Uterus (tissue), 3 donors: ENCODE measurements at regions not wholly inside any gene's neighbourhood (a gene's known extent, or its start where the extent isn't known, plus 50 kb on each side); places are given as distances from the start of the nearest gene placed in this dataset.
A peak's percentile ranks its signal among the peaks of the same experiment; 100 is the strongest.

ENCODE experiments used
- DNase-seq, 2 donors: peaks; one replicate each; pipeline ENCODE4 v3.0.0-alpha.2; 2019 to 2020
- H3K27ac ChIP-seq, 2 donors: fragments of 200-600 bp; sonication (generic); 1 replicate in 1 of 2; 2 replicates in 1 of 2; pipeline ENCODE4 v1.5.1; 2016 to 2018
- H3K27me3 ChIP-seq, 2 donors: fragments of 200-600 bp; sonication (generic); one replicate each; pipeline ENCODE4 v1.5.1; 2018 to 2019; ENCODE audit warnings: control low read depth in 1 of 2
- H3K36me3 ChIP-seq, 2 donors: fragments of 200-600 bp; sonication (generic); one replicate each; pipeline ENCODE4 v1.5.1; 2019; ENCODE audit warnings: control low read depth in 1 of 2
- H3K4me1 ChIP-seq, 2 donors: fragments of 200-600 bp; sonication (generic); one replicate each; pipeline ENCODE4 v1.5.1; 2018 to 2019; ENCODE audit warnings: control low read depth in 1 of 2
- H3K4me3 ChIP-seq, 2 donors: fragments of 200-600 bp; sonication (generic); 1 replicate in 1 of 2; 2 replicates in 1 of 2; pipeline ENCODE4 v1.5.1; 2018 to 2019; ENCODE audit warnings: mild to moderate bottlenecking in 1 of 2
- H3K9me3 ChIP-seq, 2 donors: fragments of 200-600 bp; sonication (generic); one replicate each; pipeline ENCODE4 v1.5.1; 2019; ENCODE audit warnings: control low read depth in 1 of 2
- CTCF ChIP-seq, 4 experiments: fragments of 200-600 bp in 2 of 4; fragments of 450-650 bp in 2 of 4; sonication (generic) in 2 of 4; IDR thresholded peaks; one replicate each; pipeline ENCODE4 v1.5.1; 2016 to 2019; ENCODE audit warnings: antibody characterized with exemption in 4 of 4, mild to moderate bottlenecking in 2 of 4, moderate library complexity in 1 of 4
- POLR2A ChIP-seq, 2 donors: fragments of 450-650 bp; IDR thresholded peaks; one replicate each; pipeline ENCODE4 v1.6.1; 2016; ENCODE audit warnings: antibody characterized with exemption in 2 of 2, mild to moderate bottlenecking in 1 of 2, moderate library complexity in 1 of 2
- intact Hi-C: fragments of 100-400 bp; cut with DNase I; formaldehyde crosslinking; loops from one replicate; pipeline ENCODE4 v1.15.1; 2023; ENCODE audit warnings: low total_unique reads
- donor health status: DM: yes; HTN: yes; CAD: no.

- H3K36me3 ChIP-seq: no peaks in the 10 kb centered on the region
- no peak for TF ChIP-seq CTCF (IDR thresholded peaks at IDR 0.05)
- no peak for TF ChIP-seq POLR2A (IDR thresholded peaks at IDR 0.05)
- H3K27me3 ChIP-seq: no peaks in the 10 kb centered on the region
- DNase-seq: peak; percentile 1 to 2
- H3K9me3 ChIP-seq: no peaks in the 10 kb centered on the region
- H3K4me3 ChIP-seq: no peak overlapping the region
- H3K27ac ChIP-seq: no peak overlapping the region
- intact Hi-C loops: no loop called here
- H3K4me1 ChIP-seq: no peaks in the 10 kb centered on the region
These were observed 531.1 kb downstream of the TBC1D22A start for GRCh38 chr22:47293368-47294221.

GRCh38 chr22:47292546-47293320 lies 530.3 kb downstream of the TBC1D22A start:
- TF ChIP-seq POLR2A (IDR thresholded peaks at IDR 0.05): no peak
- TF ChIP-seq CTCF (IDR thresholded peaks at IDR 0.05): no peak
- no peak overlapping the region for H3K27ac ChIP-seq
- peak; percentile 1 to 4 for DNase-seq

GRCh38 chr22:47291565-47292495 lies 529.4 kb downstream of the TBC1D22A start:
- no peak overlapping the region for H3K4me3 ChIP-seq
- no peak overlapping the region for H3K27ac ChIP-seq
- TF ChIP-seq CTCF (IDR thresholded peaks at IDR 0.05) (no peak), POLR2A (IDR thresholded peaks at IDR 0.05) (no peak)
- H3K27me3 ChIP-seq: no peaks in the 10 kb centered on the region
- H3K9me3 ChIP-seq: no peaks in the 10 kb centered on the region
- H3K36me3 ChIP-seq: no peaks in the 10 kb centered on the region
- intact Hi-C loops: no loop called here
- H3K4me1 ChIP-seq: no peaks in the 10 kb centered on the region
- DNase-seq: peak; percentile 4 to 5

More at GRCh38 chr22:47292546-47293320, 530.3 kb downstream of the TBC1D22A start:
- Histone ChIP-seq H3K4me3 (no peak overlapping the region), H3K4me1 (no peaks in the 10 kb centered on the region), H3K36me3 (no peaks in the 10 kb centered on the region), H3K27me3 (no peaks in the 10 kb centered on the region), H3K9me3 (no peaks in the 10 kb centered on the region)
- intact Hi-C loops: no loop called here

- intact Hi-C loops: no loop called here
- Histone ChIP-seq H3K4me3 (no peak overlapping the region), H3K27me3 (no peaks in the 10 kb centered on the region), H3K4me1 (no peaks in the 10 kb centered on the region), H3K9me3 (no peaks in the 10 kb centered on the region), H3K36me3 (no peaks in the 10 kb centered on the region), H3K27ac (no peak overlapping the region)
- TF ChIP-seq CTCF (IDR thresholded peaks at IDR 0.05): no peak
- no peak for TF ChIP-seq POLR2A (IDR thresholded peaks at IDR 0.05)
- DNase-seq: peak; percentile 5 to 7
These were observed 528.4 kb downstream of the TBC1D22A start for GRCh38 chr22:47290706-47291430.
